Activated naive CD8-positive, alpha-beta T cell treated with anti-CD3 and anti-CD28 coated beads, Interleukin-2, amount 50 U/mL, for 16 hours (primary cell): ENCODE measurements at regions not wholly inside any gene's neighbourhood (a gene's known extent, or its start where the extent isn't known, plus 50 kb on each side); places are given as distances from the start of the nearest gene placed in this dataset.

Source experiments
- DNase-seq: peaks from one replicate; pipeline ENCODE4 v3.0.0-alpha.2; 2020; ENCODE audit warnings: low read depth, low spot score

DNA sequence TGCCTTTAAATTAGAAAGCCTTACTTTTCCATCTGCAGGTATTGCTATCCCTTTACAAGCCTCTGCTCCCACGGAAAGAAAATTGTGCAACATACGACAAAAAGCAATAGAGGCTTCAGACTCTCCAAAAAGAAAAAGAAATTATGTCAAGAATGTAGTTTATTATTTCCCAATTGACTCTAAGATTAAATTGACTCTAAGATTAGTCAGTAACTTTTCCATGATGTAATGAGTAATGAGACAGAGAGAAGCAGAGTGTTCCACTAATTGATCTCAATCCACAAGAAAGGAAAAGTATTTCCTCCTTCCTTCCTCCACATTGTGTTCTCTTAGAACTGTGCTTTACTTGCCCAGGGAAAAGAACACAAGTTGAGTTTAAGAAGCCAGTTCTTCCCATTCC, 345.7 kb upstream of the HS3ST1 start:
- DNase-seq, result no peak

DNA sequence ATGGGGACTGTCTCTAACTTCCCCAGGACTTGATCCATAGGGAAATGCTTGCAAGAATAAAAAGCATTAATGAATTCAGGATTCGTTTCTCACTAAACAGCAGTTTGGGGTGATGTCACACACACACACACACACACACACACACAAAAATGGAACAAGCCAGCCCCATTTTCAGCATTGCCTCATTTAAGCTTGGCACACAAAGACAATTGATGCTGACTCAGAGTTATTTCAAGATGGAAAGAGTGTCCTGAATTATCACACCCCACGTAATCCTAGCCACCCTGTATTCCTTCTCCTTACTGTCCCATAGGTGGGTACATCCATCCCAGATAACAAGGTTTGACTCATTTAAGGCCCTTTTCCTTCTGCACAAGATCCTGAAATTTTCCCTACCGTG, 345.1 kb upstream of the HS3ST1 start:
- no peak for DNase-seq

DNA sequence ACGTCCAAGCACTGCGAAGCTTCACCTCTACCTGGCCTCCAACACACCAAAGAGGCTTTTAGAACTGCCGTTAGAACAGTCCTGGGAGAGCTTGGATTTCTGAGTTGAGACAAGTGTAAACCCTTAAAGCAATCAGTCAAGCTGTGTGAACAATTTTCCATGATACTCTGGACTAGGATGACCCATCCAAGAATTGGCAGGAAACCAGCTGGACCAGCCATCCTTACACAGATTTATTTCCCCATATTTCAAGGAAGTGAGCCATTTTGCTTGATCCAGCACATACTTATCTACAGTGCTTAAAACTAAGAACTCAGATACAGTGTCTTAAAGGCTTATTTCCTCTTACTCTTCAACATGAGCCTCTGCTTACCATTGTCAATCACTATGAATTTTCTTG, 340.7 kb upstream of the HS3ST1 start:
- no peak for DNase-seq

GRCh38 chr4:11768251-11768972, 339.7 kb upstream of the HS3ST1 start:
- DNase-seq, result no peak

GRCh38 chr4:11765849-11766453, 337.3 kb upstream of the HS3ST1 start:
- DNase-seq, result no peak

GRCh38 chr4:11748164-11748872, 319.6 kb upstream of the HS3ST1 start:
- DNase-seq, result no peak

GRCh38 chr4:11746734-11747133, 318.0 kb upstream of the HS3ST1 start:
- DNase-seq, result no peak

DNA sequence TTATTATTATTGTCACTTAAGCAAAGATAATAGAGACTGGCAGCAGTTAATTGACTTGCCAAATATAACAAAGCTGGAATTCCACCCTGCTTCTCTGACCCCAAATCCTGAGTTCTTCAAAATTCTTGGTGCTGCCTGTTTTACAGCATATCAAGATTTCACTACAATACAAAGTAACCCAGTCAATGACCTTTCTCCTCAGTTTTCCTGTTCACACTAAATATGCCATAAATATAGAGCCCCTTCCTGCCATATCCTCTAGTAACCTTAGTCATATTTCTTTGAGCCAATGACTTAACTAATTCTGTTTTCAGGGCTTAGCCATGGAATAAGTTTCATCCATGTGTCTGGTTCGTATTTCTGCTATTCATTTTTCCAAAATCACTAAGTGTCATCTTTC, 315.3 kb upstream of the HS3ST1 start:
- DNase-seq, result no peak

GRCh38 chr4:11743236-11743635, 314.5 kb upstream of the HS3ST1 start:
- DNase-seq, result no peak

DNA sequence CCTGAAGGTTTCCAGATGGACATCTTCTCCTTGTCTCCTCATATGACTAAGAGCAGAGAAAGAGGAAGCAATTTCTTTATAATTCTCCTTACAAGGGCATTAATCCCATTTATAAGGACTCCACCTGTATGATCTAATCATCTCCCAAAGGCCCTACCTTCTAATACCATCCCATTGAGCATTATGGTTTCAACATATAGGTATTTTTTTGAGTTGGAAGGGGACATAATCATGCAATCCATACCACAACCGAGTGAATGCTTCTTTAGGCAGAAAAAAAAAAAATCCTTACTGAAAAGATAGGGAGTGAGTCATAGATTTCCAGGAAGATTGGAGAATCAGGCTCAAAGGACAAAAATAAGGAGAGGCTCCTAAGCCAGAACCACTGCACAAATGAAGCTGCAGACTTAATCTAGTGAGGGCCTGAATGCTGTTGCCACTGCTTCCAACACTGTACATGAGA, 312.5 kb upstream of the HS3ST1 start:
- DNase-seq, result no peak

- DNase-seq, result no peak
These were observed 311.3 kb upstream of the HS3ST1 start for GRCh38 chr4:11739992-11740391.

DNA sequence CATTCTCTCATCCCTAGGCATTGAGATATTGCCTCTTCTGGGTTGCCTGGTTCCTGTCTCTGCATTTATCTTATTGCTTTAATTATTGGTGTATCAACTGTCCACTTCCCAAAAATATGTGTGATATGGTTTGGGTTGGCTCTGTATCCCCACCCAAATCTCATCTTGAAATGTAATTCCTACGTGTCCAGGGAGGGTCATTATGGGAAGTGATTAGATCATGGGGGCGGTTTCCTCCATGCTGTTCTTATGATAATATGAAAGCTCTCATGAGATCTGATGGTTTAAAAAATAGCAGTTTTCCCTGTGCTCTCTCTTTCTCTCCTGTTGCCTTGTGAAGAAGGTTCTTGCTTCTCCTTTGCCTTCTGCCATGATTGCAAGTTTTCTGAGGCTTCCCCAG, 308.3 kb upstream of the HS3ST1 start:
- DNase-seq, result no peak

- no peak for DNase-seq
These were observed 307.0 kb upstream of the HS3ST1 start for GRCh38 chr4:11735651-11736050.

DNA sequence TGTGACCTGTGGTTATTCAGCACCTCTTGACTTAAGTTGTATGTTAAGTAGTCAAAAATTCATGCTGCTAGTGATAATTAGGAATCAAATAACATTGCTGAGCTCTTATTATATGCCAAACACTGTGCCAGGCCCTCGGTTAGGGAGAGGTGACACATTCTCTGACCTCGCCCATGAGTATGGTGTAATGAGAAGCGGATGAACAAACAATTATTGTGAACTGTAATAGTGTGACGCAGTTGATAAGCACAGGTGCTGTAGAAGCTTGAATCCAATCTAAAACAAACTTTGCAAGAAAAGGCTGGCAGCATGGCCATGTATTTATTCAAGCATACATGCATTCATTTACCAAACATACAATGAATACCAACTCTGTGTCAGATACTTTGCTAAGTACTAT, 303.5 kb upstream of the HS3ST1 start:
- DNase-seq, result no peak

DNA sequence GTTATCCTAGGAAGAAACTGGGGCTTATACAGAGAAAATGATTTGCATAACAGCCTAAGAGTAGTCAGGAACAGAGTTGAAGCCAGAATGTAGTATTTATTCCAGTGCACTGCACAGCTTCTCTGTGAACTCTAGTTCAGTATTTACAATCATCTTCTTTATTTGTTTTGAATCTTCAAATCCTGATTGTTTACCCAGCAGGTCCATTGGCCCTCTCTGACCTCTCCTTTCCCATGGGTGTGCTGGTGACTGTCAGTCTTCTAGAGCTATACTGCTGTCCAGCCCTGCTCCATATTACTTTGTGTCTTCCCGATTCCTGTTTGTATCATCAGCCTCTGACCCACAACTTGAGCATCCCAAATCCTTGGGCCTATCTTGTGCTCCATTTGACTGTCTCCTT, 301.9 kb upstream of the HS3ST1 start:
- DNase-seq, result no peak

DNA sequence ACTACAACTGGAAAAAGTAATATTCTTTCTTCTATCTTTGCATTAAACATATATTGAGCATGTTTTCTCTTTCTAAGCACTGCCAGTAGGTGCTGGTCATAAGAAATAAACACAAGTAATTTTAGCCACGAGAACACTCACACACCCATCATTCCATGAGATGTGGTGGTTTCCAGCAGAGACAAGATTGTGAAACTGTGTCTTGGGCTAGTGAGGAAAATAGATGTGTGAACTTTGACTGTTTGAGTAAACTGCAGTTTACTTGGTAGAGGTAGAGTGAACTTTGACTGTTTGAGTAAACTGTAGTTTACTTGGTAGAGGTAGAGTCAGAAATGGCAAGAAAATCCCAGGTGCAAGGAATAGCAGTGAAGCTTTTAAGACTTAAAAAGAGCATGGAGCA, 300.9 kb upstream of the HS3ST1 start:
- no peak for DNase-seq

DNA sequence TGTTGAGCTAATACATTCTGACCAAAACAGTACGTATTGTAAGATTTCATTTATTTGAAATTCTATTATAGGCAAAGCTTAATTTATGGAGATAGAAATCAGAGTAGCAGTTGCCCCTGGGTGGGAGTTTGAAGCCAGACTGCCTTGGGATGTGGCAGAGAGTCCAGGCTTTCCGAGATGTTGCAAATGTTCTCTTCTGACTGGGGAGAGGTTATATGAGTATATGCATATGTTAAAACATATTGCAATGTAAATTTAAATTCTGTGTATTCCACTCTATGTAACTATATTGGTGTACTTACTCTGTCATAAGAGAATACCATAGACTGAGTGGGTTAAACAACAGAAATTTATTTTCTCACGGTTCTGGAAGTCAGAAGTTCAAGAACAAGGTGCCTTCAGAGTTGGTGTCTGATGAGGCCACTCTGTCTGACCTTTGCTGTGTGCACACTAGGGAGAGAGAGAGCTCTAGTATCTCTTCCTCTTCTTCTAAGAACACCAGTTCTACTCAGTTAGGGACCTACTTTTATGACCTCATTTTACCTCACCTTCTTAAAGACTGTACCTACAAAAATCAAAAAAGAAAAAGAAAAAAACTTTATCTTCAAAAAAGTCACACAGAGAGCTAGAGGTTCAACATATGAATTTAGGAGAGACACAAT, 299.3 kb upstream of the HS3ST1 start:
- DNase-seq, result no peak

- no peak for DNase-seq
These were observed 296.0 kb upstream of the HS3ST1 start for GRCh38 chr4:11724731-11725130.

GRCh38 chr4:11722223-11722622, 293.5 kb upstream of the HS3ST1 start:
- DNase-seq, result no peak

- no peak for DNase-seq
These were observed 291.6 kb upstream of the HS3ST1 start for GRCh38 chr4:11720292-11720691.

- no peak for DNase-seq
These were observed 291.2 kb upstream of the HS3ST1 start for GRCh38 chr4:11719879-11720278.

GRCh38 chr4:11715753-11716521, 287.2 kb upstream of the HS3ST1 start:
- DNase-seq, result no peak
